Natural killer cell treated with Interleukin-12 subunit alpha and Interleukin-12 subunit beta and Interleukin-15 and Interleukin-18, amount 100 ng/mL, for 72 hours (primary cell): ENCODE measurements at regions not wholly inside any gene's neighbourhood (a gene's known extent, or its start where the extent isn't known, plus 50 kb on each side); places are given as distances from the start of the nearest gene placed in this dataset.
"Not testable (repeated sequence)": the region's sequence is repeated elsewhere in the genome, so short reads cannot be mapped to it uniquely, and the experiment has no call there.

ENCODE experiments used
- ATAC-seq, 2 donors: fragments of 150-1000 bp; cut with Tn5 transposase in 1 of 2; sonication (Bioruptor Pico), chemical (Tn5 transposase) in 1 of 2; 2 replicates each; pipeline ENCODE4 v1.10.0; 2021
- DNase-seq: peaks from one replicate; pipeline ENCODE4 v3.0.0; 2022; ENCODE audit warnings: low spot score
- H3K27ac Mint-ChIP-seq, 2 donors: 1 replicate in 1 of 2; 2 replicates in 1 of 2; pipeline ENCODE4 v1.8.0; 2022; ENCODE audit warnings: mixed read lengths in 2 of 2, mild to moderate bottlenecking in 1 of 2, moderate library complexity in 1 of 2
- H3K27me3 Mint-ChIP-seq, 2 donors: 1 replicate in 1 of 2; 2 replicates in 1 of 2; pipeline ENCODE4 v1.8.0; 2022; ENCODE audit warnings: mixed read lengths in 2 of 2
- H3K36me3 Mint-ChIP-seq: one replicate; pipeline ENCODE4 v1.8.0; 2022; ENCODE audit warnings: mixed read lengths
- H3K4me1 Mint-ChIP-seq, 2 donors: 1 replicate in 1 of 2; 2 replicates in 1 of 2; pipeline ENCODE4 v1.8.0; 2022; ENCODE audit warnings: low read depth in 2 of 2, mixed read lengths in 2 of 2, mild to moderate bottlenecking in 1 of 2
- H3K4me3 Mint-ChIP-seq: one replicate; pipeline ENCODE4 v1.8.0; 2022; ENCODE audit warnings: mixed read lengths
- H3K9me3 Mint-ChIP-seq: 2 replicates; pipeline ENCODE4 v1.8.0; 2022; ENCODE audit warnings: mixed read lengths

GRCh38 chr20:19121463-19121862 is 91.0 kb upstream of the SLC24A3 start:
- Mint-ChIP-seq H3K4me3 (no peak overlapping the region), H3K27ac (no peak overlapping the region), H3K4me1 (no peaks in the 10 kb centered on the region), H3K9me3 (peaks cover 3% of the 10 kb centered on the region), H3K36me3 (no peaks in the 10 kb centered on the region), H3K27me3 (no peaks in the 10 kb centered on the region)
- ATAC-seq, result no peak
- no peak for DNase-seq

- Mint-ChIP-seq H3K27ac (no peak overlapping the region), H3K27me3 (no peaks in the 10 kb centered on the region), H3K4me3 (no peak overlapping the region), H3K9me3 (peaks cover 3% of the 10 kb centered on the region), H3K36me3 (no peaks in the 10 kb centered on the region), H3K4me1 (no peaks in the 10 kb centered on the region)
- ATAC-seq, result no peak
- DNase-seq, result no peak
Observed at GRCh38 chr20:19121916-19122315, 90.5 kb upstream of the SLC24A3 start.

GRCh38 chr20:19122395-19122794 is 90.0 kb upstream of the SLC24A3 start:
- Mint-ChIP-seq H3K4me3 (no peak overlapping the region), H3K36me3 (no peaks in the 10 kb centered on the region), H3K9me3 (peaks cover 3% of the 10 kb centered on the region), H3K27ac (no peak overlapping the region), H3K27me3 (no peaks in the 10 kb centered on the region), H3K4me1 (no peaks in the 10 kb centered on the region)
- ATAC-seq (no peak), DNase-seq (no peak)

GRCh38 chr20:19125508-19125907 is 86.9 kb upstream of the SLC24A3 start:
- H3K9me3 Mint-ChIP-seq, result no peaks in the 10 kb centered on the region
- H3K27me3 Mint-ChIP-seq, result peaks cover 3 to 7% of the 10 kb centered on the region in 2 donors
- no peak overlapping the region for H3K4me3 Mint-ChIP-seq
- no peak for DNase-seq
- no peak for ATAC-seq
- no peaks in the 10 kb centered on the region for H3K36me3 Mint-ChIP-seq
- no peak overlapping the region for H3K27ac Mint-ChIP-seq
- H3K4me1 Mint-ChIP-seq, result no peaks in the 10 kb centered on the region

- H3K9me3 Mint-ChIP-seq, result no peaks in the 10 kb centered on the region
- no peak for ATAC-seq
- H3K4me1 Mint-ChIP-seq, result no peaks in the 10 kb centered on the region
- no peak overlapping the region for H3K4me3 Mint-ChIP-seq
- DNase-seq, result no peak
- H3K27me3 Mint-ChIP-seq, result peaks cover 3 to 7% of the 10 kb centered on the region in 2 donors
- H3K27ac Mint-ChIP-seq, result no peak overlapping the region
- no peaks in the 10 kb centered on the region for H3K36me3 Mint-ChIP-seq
Observed at GRCh38 chr20:19129306-19129705, 83.1 kb upstream of the SLC24A3 start.

- no peaks in the 10 kb centered on the region for H3K4me1 Mint-ChIP-seq
- ATAC-seq, result no peak
Observed at GRCh38 chr20:19129976-19130612, 82.3 kb upstream of the SLC24A3 start.

GRCh38 chr20:19130613-19130984 is 81.8 kb upstream of the SLC24A3 start:
- Mint-ChIP-seq H3K27ac (no peak overlapping the region), H3K9me3 (no peaks in the 10 kb centered on the region), H3K4me1 (no peaks in the 10 kb centered on the region), H3K27me3 (peaks cover 3 to 7% of the 10 kb centered on the region in 2 donors), H3K36me3 (no peaks in the 10 kb centered on the region), H3K4me3 (no peak overlapping the region)
- ATAC-seq (no peak), DNase-seq (no peak)

More at GRCh38 chr20:19129976-19130612, 82.3 kb upstream of the SLC24A3 start:
- Mint-ChIP-seq H3K4me3 (no peak overlapping the region), H3K36me3 (no peaks in the 10 kb centered on the region), H3K27me3 (peaks cover 3 to 7% of the 10 kb centered on the region in 2 donors), H3K9me3 (no peaks in the 10 kb centered on the region), H3K27ac (no peak overlapping the region)
- no peak for DNase-seq

- H3K4me1 Mint-ChIP-seq, result no peaks in the 10 kb centered on the region
- no peak for ATAC-seq
- H3K4me3 Mint-ChIP-seq, result no peak overlapping the region
- H3K27me3 Mint-ChIP-seq, result peaks cover 0 to 4% of the 10 kb centered on the region in 2 donors
- no peak overlapping the region for H3K27ac Mint-ChIP-seq
- DNase-seq, result no peak
- H3K36me3 Mint-ChIP-seq, result no peaks in the 10 kb centered on the region
- peaks cover 4% of the 10 kb centered on the region for H3K9me3 Mint-ChIP-seq
Observed at GRCh38 chr20:19137641-19138040, 74.8 kb upstream of the SLC24A3 start.

GRCh38 chr20:19138758-19139157 is 73.7 kb upstream of the SLC24A3 start:
- H3K27ac Mint-ChIP-seq, result no peak overlapping the region
- H3K36me3 Mint-ChIP-seq, result no peaks in the 10 kb centered on the region
- peaks cover 4% of the 10 kb centered on the region for H3K9me3 Mint-ChIP-seq
- ATAC-seq (no peak), DNase-seq (no peak)
- no peaks in the 10 kb centered on the region for H3K4me1 Mint-ChIP-seq
- peaks cover 0 to 4% of the 10 kb centered on the region in 2 donors for H3K27me3 Mint-ChIP-seq
- H3K4me3 Mint-ChIP-seq, result no peak overlapping the region

GRCh38 chr20:19139584-19139983 is 72.9 kb upstream of the SLC24A3 start:
- not testable (repeated sequence) for ATAC-seq, H3K4me1 Mint-ChIP-seq, H3K4me3 Mint-ChIP-seq, DNase-seq, H3K36me3 Mint-ChIP-seq, H3K9me3 Mint-ChIP-seq, H3K27ac Mint-ChIP-seq, H3K27me3 Mint-ChIP-seq

- ATAC-seq (no peak), DNase-seq (no peak)
- H3K36me3 Mint-ChIP-seq, result no peaks in the 10 kb centered on the region
- H3K27me3 Mint-ChIP-seq, result no peaks in the 10 kb centered on the region
- H3K4me1 Mint-ChIP-seq, result no peaks in the 10 kb centered on the region
- no peak overlapping the region for H3K4me3 Mint-ChIP-seq
- H3K9me3 Mint-ChIP-seq, result peaks cover 4% of the 10 kb centered on the region
- no peak overlapping the region for H3K27ac Mint-ChIP-seq
Observed at GRCh38 chr20:19141998-19142397, 70.4 kb upstream of the SLC24A3 start.

GRCh38 chr20:19143890-19144289 is 68.6 kb upstream of the SLC24A3 start:
- DNase-seq, result no peak
- Mint-ChIP-seq H3K4me1 (no peaks in the 10 kb centered on the region), H3K27ac (no peak overlapping the region), H3K36me3 (no peaks in the 10 kb centered on the region), H3K27me3 (peaks cover 2 to 8% of the 10 kb centered on the region in 2 donors), H3K4me3 (no peak overlapping the region), H3K9me3 (peaks cover 4% of the 10 kb centered on the region)
- ATAC-seq, result no peak

- no peak overlapping the region for H3K4me3 Mint-ChIP-seq
- H3K4me1 Mint-ChIP-seq, result no peaks in the 10 kb centered on the region
- peaks cover 11 to 13% of the 10 kb centered on the region in 2 donors for H3K27me3 Mint-ChIP-seq
- DNase-seq (no peak), ATAC-seq (no peak)
- H3K36me3 Mint-ChIP-seq, result peaks cover 6% of the 10 kb centered on the region
- H3K27ac Mint-ChIP-seq, result no peak overlapping the region
- H3K9me3 Mint-ChIP-seq, result peaks cover 6% of the 10 kb centered on the region
Observed at GRCh38 chr20:19161336-19161735, 51.1 kb upstream of the SLC24A3 start.
